Spleen (tissue), 7 donors: ENCODE measurements at regions not wholly inside any gene's neighbourhood (a gene's known extent, or its start where the extent isn't known, plus 50 kb on each side); places are given as distances from the start of the nearest gene placed in this dataset.
"Not testable (repeated sequence)": the region's sequence is repeated elsewhere in the genome, so short reads cannot be mapped to it uniquely, and the experiment has no call there.

Experiments
- CTCF ChIP-seq, 11 experiments: fragments of 200-600 bp in 7 of 11; fragments of 450-650 bp in 4 of 11; sonication (generic) in 4 of 11; IDR thresholded peaks in 8 of 11; conservative IDR thresholded peaks in 3 of 11; 1 replicate in 7 of 11; 2 replicates in 4 of 11; pipeline versions ENCODE4 v1.4.0 to v1.8.0; 2016 to 2021; ENCODE audit warnings: antibody characterized with exemption in 11 of 11, inconsistent platforms in 4 of 11, mild to moderate bottlenecking in 1 of 11
- POLR2A ChIP-seq, 3 donors: fragments of 450-650 bp; IDR thresholded peaks; one replicate each; pipeline ENCODE4 v1.5.1; 2017; ENCODE audit warnings: antibody characterized with exemption in 3 of 3, mild to moderate bottlenecking in 1 of 3
- donor health status: DM: no; HTN: no; CAD: no; lungs with moderate emphysema.
- donor health status: DM: no; HTN: no; CAD: no.
- donor health status: DM: no; HTN: no; CAD: no.

DNA sequence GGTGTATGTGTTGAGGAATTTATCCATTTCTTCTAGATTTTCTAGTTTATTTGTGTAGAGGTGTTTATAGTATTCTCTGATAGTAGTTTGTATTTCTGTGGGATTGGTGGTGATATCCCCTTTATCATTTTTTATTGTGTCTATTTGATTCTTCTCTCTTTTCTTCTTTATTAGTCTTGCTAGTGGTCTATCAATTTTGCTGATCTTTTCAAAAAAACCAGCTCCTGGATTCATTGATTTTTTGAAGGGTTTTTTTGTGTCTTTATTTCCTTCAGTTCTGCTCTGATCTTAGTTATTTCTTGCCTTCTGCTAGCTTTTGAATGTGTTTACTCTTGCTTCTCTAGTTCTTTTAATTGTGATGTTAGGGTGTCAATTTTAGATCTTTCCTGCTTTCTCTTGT is 424.6 kb upstream of the PODXL start:
- TF ChIP-seq CTCF (IDR thresholded peaks at IDR 0.05 in 8 of 11, conservative IDR thresholded peaks at IDR 0.05 in 3 of 11); POLR2A (IDR thresholded peaks at IDR 0.05): not testable (repeated sequence)
